Activated B cell treated with CpG ODN at 0.5 μM for 24 hours (primary cell): ENCODE measurements at regions not wholly inside any gene's neighbourhood (a gene's known extent, or its start where the extent isn't known, plus 50 kb on each side); places are given as distances from the start of the nearest gene placed in this dataset.
"Not testable (repeated sequence)": the region's sequence is repeated elsewhere in the genome, so short reads cannot be mapped to it uniquely, and the experiment has no call there.

ENCODE experiments used
- ATAC-seq: fragments of 200-7000 bp; cut with Tn5 transposase; one replicate; pipeline ENCODE4 v1.10.0; 2021; ENCODE audit warnings: low read depth, mild to moderate bottlenecking, moderate library complexity
- CTCF ChIA-PET: fragments of 350-600 bp; sonication (Branson Sonifier 250); formaldehyde crosslinking; loops from one replicate; lab custom pipeline; 2021; ENCODE audit warnings: antibody characterized with exemption; lab: Charles Lee
- POLR2A ChIA-PET: fragments of 350-600 bp; sonication (Branson Sonifier 250); formaldehyde crosslinking; loops from one replicate; lab custom pipeline; 2021; ENCODE audit warnings: antibody characterized with exemption; lab: Charles Lee
- DNase-seq: peaks from one replicate; pipeline ENCODE4 v3.0.0; 2022
- H3K27ac Mint-ChIP-seq: one replicate; pipeline ENCODE4 v1.8.0; 2020; ENCODE audit warnings: mixed read lengths
- H3K27me3 Mint-ChIP-seq: one replicate; pipeline ENCODE4 v1.8.0; 2021; ENCODE audit warnings: mixed read lengths
- H3K36me3 Mint-ChIP-seq: one replicate; pipeline ENCODE4 v1.8.0; 2021; ENCODE audit warnings: low read depth, mixed read lengths
- H3K4me1 Mint-ChIP-seq: one replicate; pipeline ENCODE4 v1.8.0; 2021; ENCODE audit warnings: mixed read lengths
- H3K4me3 Mint-ChIP-seq: one replicate; pipeline ENCODE4 v1.8.0; 2020; ENCODE audit warnings: mild to moderate bottlenecking, mixed read lengths
- H3K9me3 Mint-ChIP-seq: one replicate; pipeline ENCODE4 v1.8.0; 2020; ENCODE audit warnings: mixed read lengths
- intact Hi-C: fragments of 100-400 bp; cut with micrococcal nuclease; formaldehyde crosslinking; loops from one replicate; pipeline ENCODE4 v1.15.1; 2024
- TF ChIP-seq, protein P1 (sequence below): fragments of 200-600 bp; IDR thresholded peaks from one replicate; pipeline ENCODE4 v1.8.0; 2022; ENCODE audit warnings: antibody characterized with exemption, mild to moderate bottlenecking

DNA sequence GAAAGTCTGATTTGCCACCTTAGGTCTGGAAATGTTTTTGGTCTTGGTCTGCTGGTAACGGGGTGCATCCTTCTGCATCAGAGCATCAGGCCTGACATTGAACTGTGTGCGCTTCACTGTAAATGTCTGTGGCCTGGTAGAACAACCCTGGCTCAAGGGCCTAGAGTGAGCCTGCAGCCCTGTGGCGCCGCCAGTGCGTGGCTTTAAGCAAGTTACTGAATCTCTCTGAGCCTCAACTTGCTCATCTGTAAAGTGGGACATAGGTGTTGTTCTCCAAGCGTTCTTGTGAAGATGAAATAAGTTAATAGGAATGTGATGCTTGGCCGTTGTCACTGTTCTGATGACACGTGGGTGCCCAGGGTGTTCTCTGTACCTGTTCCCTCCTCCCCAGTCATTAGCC lies 127.6 kb upstream of the CIBAR2 start:
- Mint-ChIP-seq H3K27me3 (peaks cover 15% of the 10 kb centered on the region), H3K36me3 (no peaks in the 10 kb centered on the region), H3K9me3 (no peaks in the 10 kb centered on the region), H3K4me1 (peaks cover 4% of the 10 kb centered on the region), H3K27ac (no peak overlapping the region), H3K4me3 (no peak overlapping the region)
- DNase-seq (no peak), ATAC-seq (no peak)
- TF ChIP-seq, protein P1, sequence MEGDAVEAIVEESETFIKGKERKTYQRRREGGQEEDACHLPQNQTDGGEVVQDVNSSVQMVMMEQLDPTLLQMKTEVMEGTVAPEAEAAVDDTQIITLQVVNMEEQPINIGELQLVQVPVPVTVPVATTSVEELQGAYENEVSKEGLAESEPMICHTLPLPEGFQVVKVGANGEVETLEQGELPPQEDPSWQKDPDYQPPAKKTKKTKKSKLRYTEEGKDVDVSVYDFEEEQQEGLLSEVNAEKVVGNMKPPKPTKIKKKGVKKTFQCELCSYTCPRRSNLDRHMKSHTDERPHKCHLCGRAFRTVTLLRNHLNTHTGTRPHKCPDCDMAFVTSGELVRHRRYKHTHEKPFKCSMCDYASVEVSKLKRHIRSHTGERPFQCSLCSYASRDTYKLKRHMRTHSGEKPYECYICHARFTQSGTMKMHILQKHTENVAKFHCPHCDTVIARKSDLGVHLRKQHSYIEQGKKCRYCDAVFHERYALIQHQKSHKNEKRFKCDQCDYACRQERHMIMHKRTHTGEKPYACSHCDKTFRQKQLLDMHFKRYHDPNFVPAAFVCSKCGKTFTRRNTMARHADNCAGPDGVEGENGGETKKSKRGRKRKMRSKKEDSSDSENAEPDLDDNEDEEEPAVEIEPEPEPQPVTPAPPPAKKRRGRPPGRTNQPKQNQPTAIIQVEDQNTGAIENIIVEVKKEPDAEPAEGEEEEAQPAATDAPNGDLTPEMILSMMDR, result no peak
- ChIA-PET CTCF (no interaction called here), POLR2A (no interaction called here)
- intact Hi-C loops, result no loop called here

DNA sequence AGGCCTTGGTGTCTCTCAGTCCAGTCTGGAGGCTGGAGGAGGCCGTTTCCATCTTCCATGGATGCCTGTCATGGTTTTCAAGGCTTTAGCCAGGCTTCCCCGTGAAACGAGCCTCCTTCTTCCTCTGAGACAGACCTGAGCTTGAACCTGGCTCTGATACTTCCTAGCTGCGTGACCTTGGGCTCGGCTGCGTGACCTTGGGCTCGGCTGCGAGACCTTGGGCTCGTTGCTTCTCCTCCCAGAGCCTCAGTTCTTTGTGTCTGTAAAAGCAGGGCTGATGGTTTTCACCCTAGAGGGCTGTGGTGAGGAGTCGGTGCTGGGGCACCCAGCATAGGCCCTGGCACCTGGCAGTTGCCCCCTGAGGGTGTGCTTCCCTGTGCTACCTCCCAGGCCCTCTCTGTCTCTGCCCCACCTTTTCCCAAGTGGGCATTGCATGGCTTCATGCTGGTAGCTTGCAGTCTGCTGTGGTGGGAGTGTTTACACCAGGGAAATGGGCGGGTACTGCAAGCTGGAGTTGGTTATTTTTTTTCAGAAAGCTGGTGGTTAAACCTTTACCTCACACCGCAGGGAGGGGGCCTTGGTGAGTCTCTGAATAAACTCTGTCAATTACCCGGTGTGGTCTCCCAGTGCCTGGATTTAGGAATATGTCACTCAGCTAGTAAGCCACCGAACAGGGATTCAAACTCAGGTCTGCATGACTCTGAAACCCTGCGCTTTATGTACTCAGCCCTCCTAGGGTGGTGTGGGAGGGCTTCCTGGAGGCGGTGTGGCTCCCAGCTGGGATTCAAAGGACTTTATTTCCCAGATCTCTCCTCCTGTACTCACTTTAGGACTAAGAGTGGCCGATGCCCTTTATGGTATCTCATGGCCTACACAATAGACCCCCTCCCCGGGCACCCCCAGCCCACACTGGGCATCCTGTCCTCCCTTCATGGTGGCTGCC lies 129.0 kb upstream of the CIBAR2 start:
- TF ChIP-seq, protein P1, result no peak
- H3K27ac Mint-ChIP-seq, result no peak overlapping the region
- ChIA-PET POLR2A (no interaction called here), CTCF (interaction anchor here (0.9 to 1.1 kb wide), 2 partner anchors 8 to 13 kb away, joined by 3 read pairs; no protein-coding TSS in a partner anchor)
- no peaks in the 10 kb centered on the region for H3K9me3 Mint-ChIP-seq
- no peak for ATAC-seq
- H3K4me1 Mint-ChIP-seq, result peaks cover 7% of the 10 kb centered on the region
- intact Hi-C loops, result no loop called here
- peaks cover 18% of the 10 kb centered on the region for H3K27me3 Mint-ChIP-seq
- no peaks in the 10 kb centered on the region for H3K36me3 Mint-ChIP-seq
- no peak overlapping the region for H3K4me3 Mint-ChIP-seq
- DNase-seq, result no peak

DNA sequence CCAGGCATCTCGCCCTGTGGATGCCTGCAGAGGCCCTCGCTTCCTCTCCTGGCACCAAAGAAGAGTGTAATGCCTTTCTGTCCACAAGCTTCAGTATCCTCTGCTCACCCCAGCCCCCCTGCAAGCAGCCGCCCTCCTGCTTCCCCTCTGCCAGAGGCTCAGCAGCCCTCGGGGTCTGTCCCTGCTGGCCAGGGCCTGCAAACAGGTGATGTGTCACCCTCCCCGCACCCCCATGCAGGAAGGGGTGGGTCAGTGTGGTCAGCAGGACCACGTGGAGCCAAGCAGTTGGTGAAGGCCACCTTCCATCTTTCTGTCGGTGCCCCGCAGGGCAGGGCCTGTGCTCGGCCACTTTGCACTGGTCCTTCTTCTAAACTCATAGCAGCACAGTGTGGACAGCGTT lies 129.9 kb upstream of the CIBAR2 start:
- ChIA-PET CTCF (no interaction called here), POLR2A (no interaction called here)
- no peak overlapping the region for H3K27ac Mint-ChIP-seq
- no peaks in the 10 kb centered on the region for H3K36me3 Mint-ChIP-seq
- H3K27me3 Mint-ChIP-seq, result peaks cover 16% of the 10 kb centered on the region
- ATAC-seq, result no peak
- intact Hi-C loops, result no loop called here
- H3K4me1 Mint-ChIP-seq, result peaks cover 3% of the 10 kb centered on the region
- no peak overlapping the region for H3K4me3 Mint-ChIP-seq
- TF ChIP-seq, protein P1, result no peak
- no peak for DNase-seq
- H3K9me3 Mint-ChIP-seq, result no peaks in the 10 kb centered on the region

DNA sequence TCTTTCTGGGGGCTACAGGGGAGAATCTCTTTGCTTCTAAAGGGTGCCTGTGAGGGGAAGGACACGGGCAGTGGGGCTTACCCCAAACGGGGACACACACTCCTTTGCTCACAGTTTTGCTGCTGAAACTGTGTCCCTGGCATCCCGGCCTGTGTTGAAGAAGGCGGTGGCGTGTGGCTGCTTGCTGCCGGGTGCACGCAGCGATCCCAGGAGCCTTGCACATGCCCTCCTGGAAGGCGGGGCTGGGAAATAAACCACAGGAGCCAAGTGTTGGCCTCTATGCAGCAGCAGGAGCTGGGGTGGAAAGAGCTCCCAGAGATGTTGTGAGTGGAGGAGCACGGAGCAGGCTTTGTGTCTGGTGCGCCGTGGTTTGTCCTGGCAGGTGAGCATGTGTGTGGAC lies 131.0 kb upstream of the CIBAR2 start:
- H3K36me3 Mint-ChIP-seq, result no peaks in the 10 kb centered on the region
- peaks cover 12% of the 10 kb centered on the region for H3K27me3 Mint-ChIP-seq
- ChIA-PET CTCF (no interaction called here), POLR2A (no interaction called here)
- H3K4me3 Mint-ChIP-seq, result no peak overlapping the region
- no peak overlapping the region for H3K27ac Mint-ChIP-seq
- DNase-seq (no peak), ATAC-seq (no peak)
- no peaks in the 10 kb centered on the region for H3K9me3 Mint-ChIP-seq
- H3K4me1 Mint-ChIP-seq, result peaks cover 3% of the 10 kb centered on the region
- intact Hi-C loops, result no loop called here
- TF ChIP-seq, protein P1, result no peak

DNA sequence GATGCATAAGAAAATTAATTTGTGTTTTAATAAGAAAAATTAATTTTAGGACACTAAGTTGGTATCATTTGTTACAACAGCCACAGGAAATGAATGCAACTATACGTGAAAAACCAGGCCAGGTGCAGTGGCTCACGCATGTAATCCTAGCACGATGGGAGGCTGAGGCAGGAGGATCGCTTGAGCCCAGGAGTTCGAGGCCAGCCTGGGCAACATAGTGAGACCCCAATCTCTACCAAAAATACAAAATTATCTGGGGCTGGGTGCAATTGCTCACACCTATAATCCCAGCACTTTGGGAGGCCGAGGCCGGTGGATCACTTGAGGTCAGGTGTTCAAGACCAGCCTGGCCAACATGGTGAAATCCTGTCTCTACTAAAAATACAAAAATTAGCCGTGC lies 132.2 kb upstream of the CIBAR2 start:
- H3K27ac Mint-ChIP-seq, H3K4me3 Mint-ChIP-seq, ATAC-seq, DNase-seq, H3K4me1 Mint-ChIP-seq, POLR2A ChIA-PET, H3K36me3 Mint-ChIP-seq, H3K9me3 Mint-ChIP-seq, intact Hi-C loops: not testable (repeated sequence)
- CTCF ChIA-PET, result interaction anchor here (1.2 kb wide), 1 partner anchor 32 kb away, joined by 3 read pairs; no protein-coding TSS in a partner anchor
- H3K27me3 Mint-ChIP-seq, result peaks cover 15% of the 10 kb centered on the region
